Loucy (cell line): ENCODE measurements at regions not wholly inside any gene's neighbourhood (a gene's known extent, or its start where the extent isn't known, plus 50 kb on each side); places are given as distances from the start of the nearest gene placed in this dataset.

Experiments used
- H2AFZ ChIP-seq: fragments of 200-600 bp; sonication (generic); 2 replicates; pipeline ENCODE4 v1.6.0; 2016; ENCODE audit warnings: antibody characterized with exemption, mild to moderate bottlenecking, low read length, moderate library complexity
- H3F3A ChIP-seq: fragments of 200-600 bp; 2 replicates; pipeline ENCODE4 v1.6.0; 2016; ENCODE audit warnings: antibody characterized with exemption, low read depth, mild to moderate bottlenecking
- H3K27me3 ChIP-seq: fragments of 200-600 bp; sonication (generic); 2 replicates; pipeline ENCODE4 v1.6.1; 2014; ENCODE audit warnings: low read length, mild to moderate bottlenecking; ENCODE audit not compliant: insufficient read depth, poor library complexity, severe bottlenecking
- H3K36me3 ChIP-seq: fragments of 200-600 bp; sonication (generic); 2 replicates; pipeline ENCODE4 v1.6.1; 2016; ENCODE audit warnings: low read length; ENCODE audit not compliant: insufficient read depth
- H3K4me1 ChIP-seq: fragments of 200-600 bp; sonication (generic); 2 replicates; pipeline ENCODE4 v1.5.1; 2014; ENCODE audit warnings: low read length, mild to moderate bottlenecking; ENCODE audit not compliant: insufficient read depth, poor library complexity, severe bottlenecking
- H3K4me2 ChIP-seq: fragments of 200-600 bp; sonication (generic); 2 replicates; pipeline ENCODE4 v1.6.0; 2014; ENCODE audit warnings: antibody characterized with exemption, low read length, low read depth, mild to moderate bottlenecking; ENCODE audit not compliant: poor library complexity, severe bottlenecking
- H3K4me3 ChIP-seq: fragments of 200-600 bp; sonication (generic); 2 replicates; pipeline ENCODE4 v1.5.1; 2014; ENCODE audit warnings: low read length, mild to moderate bottlenecking, mixed read lengths; ENCODE audit not compliant: poor library complexity, severe bottlenecking
- H3K79me2 ChIP-seq: fragments of 200-600 bp; sonication (generic); 2 replicates; pipeline ENCODE4 v1.6.1; 2014; ENCODE audit warnings: low read length; ENCODE audit not compliant: insufficient read depth
- H3K9ac ChIP-seq: fragments of 200-600 bp; sonication (generic); 2 replicates; pipeline ENCODE4 v1.6.0; 2014; ENCODE audit warnings: mild to moderate bottlenecking, low read depth, low read length, moderate library complexity; ENCODE audit not compliant: poor library complexity, severe bottlenecking
- H3K9me2 ChIP-seq: fragments of 200-600 bp; sonication (generic); replicated peaks from 2 replicates; pipeline ENCODE4 v1.6.1; 2016; ENCODE audit warnings: low read depth, low read length, mixed read lengths
- H3K9me3 ChIP-seq: fragments of 200-600 bp; sonication (generic); 2 replicates; pipeline ENCODE4 v1.6.1; 2014; ENCODE audit warnings: mild to moderate bottlenecking, antibody characterized with exemption, low read length, low read depth; ENCODE audit not compliant: insufficient read depth
- H4K20me1 ChIP-seq: fragments of 200-600 bp; sonication (generic); 2 replicates; pipeline ENCODE4 v1.6.0; 2014; ENCODE audit warnings: antibody characterized with exemption, low read length, mild to moderate bottlenecking; ENCODE audit not compliant: insufficient read depth, poor library complexity, severe bottlenecking
- EZH2phosphoT487 ChIP-seq: fragments of 200-600 bp; IDR thresholded peaks from 2 replicates; pipeline ENCODE4 v1.6.1; 2018; ENCODE audit warnings: antibody characterized with exemption, mild to moderate bottlenecking, moderate library complexity, borderline replicate concordance
- TF ChIP-seq, protein P1 (sequence below): fragments of 200-600 bp; sonication (generic); conservative IDR thresholded peaks from 2 replicates; pipeline ENCODE4 v1.5.1; 2014; ENCODE audit warnings: mild to moderate bottlenecking, antibody characterized with exemption, low read length

- Histone ChIP-seq H3K9me2 (no peaks in the 10 kb centered on the region), H2AFZ (no peak overlapping the region), H3K79me2 (no peaks in the 10 kb centered on the region), H3K9ac (no peak overlapping the region), H3K4me3 (no peak overlapping the region), H3K9me3 (no peaks in the 10 kb centered on the region), H3K27me3 (no peaks in the 10 kb centered on the region), H3K36me3 (no peaks in the 10 kb centered on the region), H3K4me2 (no peak overlapping the region), H3F3A (no peaks in the 10 kb centered on the region), H3K4me1 (no peaks in the 10 kb centered on the region), H4K20me1 (no peaks in the 10 kb centered on the region)
- TF ChIP-seq, protein P1, sequence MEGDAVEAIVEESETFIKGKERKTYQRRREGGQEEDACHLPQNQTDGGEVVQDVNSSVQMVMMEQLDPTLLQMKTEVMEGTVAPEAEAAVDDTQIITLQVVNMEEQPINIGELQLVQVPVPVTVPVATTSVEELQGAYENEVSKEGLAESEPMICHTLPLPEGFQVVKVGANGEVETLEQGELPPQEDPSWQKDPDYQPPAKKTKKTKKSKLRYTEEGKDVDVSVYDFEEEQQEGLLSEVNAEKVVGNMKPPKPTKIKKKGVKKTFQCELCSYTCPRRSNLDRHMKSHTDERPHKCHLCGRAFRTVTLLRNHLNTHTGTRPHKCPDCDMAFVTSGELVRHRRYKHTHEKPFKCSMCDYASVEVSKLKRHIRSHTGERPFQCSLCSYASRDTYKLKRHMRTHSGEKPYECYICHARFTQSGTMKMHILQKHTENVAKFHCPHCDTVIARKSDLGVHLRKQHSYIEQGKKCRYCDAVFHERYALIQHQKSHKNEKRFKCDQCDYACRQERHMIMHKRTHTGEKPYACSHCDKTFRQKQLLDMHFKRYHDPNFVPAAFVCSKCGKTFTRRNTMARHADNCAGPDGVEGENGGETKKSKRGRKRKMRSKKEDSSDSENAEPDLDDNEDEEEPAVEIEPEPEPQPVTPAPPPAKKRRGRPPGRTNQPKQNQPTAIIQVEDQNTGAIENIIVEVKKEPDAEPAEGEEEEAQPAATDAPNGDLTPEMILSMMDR: peak; percentile 70
- no peak for TF ChIP-seq EZH2phosphoT487
These were observed 418.8 kb downstream of the SIPA1L2 start for GRCh38 chr1:232211149-232211548.

DNA sequence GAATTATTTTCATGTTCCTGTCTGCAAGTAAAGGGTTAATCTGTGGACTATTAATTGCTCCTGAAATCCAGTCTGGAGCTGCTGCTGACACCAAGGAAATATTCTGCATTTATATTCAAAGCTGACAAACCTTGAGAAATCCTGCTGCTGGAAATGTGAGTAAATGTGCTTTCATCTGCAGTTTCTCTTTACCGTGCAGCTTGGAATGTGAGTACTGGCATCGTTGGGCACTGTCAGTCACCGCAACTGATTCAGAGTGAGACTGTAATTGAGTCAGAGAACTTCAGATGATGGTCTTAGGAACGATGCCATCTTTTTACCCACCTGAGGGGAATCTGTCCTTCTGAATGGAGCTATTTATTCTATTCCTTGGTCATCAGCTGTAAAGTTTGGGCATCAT lies 420.6 kb downstream of the SIPA1L2 start:
- no peaks in the 10 kb centered on the region for H4K20me1 ChIP-seq
- H3K9me3 ChIP-seq: no peaks in the 10 kb centered on the region
- H3K36me3 ChIP-seq: no peaks in the 10 kb centered on the region
- no peaks in the 10 kb centered on the region for H3K4me1 ChIP-seq
- H3K4me3 ChIP-seq: no peak overlapping the region
- no peak overlapping the region for H3K9ac ChIP-seq
- H3K79me2 ChIP-seq: no peaks in the 10 kb centered on the region
- H3F3A ChIP-seq: no peaks in the 10 kb centered on the region
- H2AFZ ChIP-seq: no peak overlapping the region
- no peaks in the 10 kb centered on the region for H3K27me3 ChIP-seq
- no peaks in the 10 kb centered on the region for H3K9me2 ChIP-seq
- H3K4me2 ChIP-seq: no peak overlapping the region
- TF ChIP-seq, protein P1: no peak
- no peak for TF ChIP-seq EZH2phosphoT487

GRCh38 chr1:232207073-232207866 lies 422.7 kb downstream of the SIPA1L2 start:
- H3K9ac ChIP-seq: no peak overlapping the region
- H3K4me1 ChIP-seq: no peaks in the 10 kb centered on the region
- no peaks in the 10 kb centered on the region for H3K36me3 ChIP-seq
- peaks cover 5% of the 10 kb centered on the region for H3K27me3 ChIP-seq
- no peaks in the 10 kb centered on the region for H3K79me2 ChIP-seq
- H3K9me2 ChIP-seq: no peaks in the 10 kb centered on the region
- H3K9me3 ChIP-seq: no peaks in the 10 kb centered on the region
- H3K4me2 ChIP-seq: no peak overlapping the region
- no peak overlapping the region for H3K4me3 ChIP-seq
- no peak overlapping the region for H2AFZ ChIP-seq
- H4K20me1 ChIP-seq: no peaks in the 10 kb centered on the region
- no peaks in the 10 kb centered on the region for H3F3A ChIP-seq
- no peak for TF ChIP-seq EZH2phosphoT487
- TF ChIP-seq, protein P1: no peak
